Panc1 (cell line): ENCODE measurements at regions not wholly inside any gene's neighbourhood (a gene's known extent, or its start where the extent isn't known, plus 50 kb on each side); places are given as distances from the start of the nearest gene placed in this dataset.

ENCODE experiments used
- CTCF ChIP-seq: fragments of 450-650 bp; IDR thresholded peaks from 2 replicates; pipeline ENCODE4 v1.5.1; 2017; ENCODE audit warnings: mild to moderate bottlenecking
- POLR2AphosphoS5 ChIP-seq: IDR thresholded peaks from 2 replicates; pipeline ENCODE4 v1.6.1; 2012; ENCODE audit warnings: mild to moderate bottlenecking, low read depth, low read length, moderate library complexity
- REST ChIP-seq, 2 experiments: IDR thresholded peaks; 2 replicates each; pipeline ENCODE4 v1.6.1; 2011 to 2012; ENCODE audit warnings: low read depth in 2 of 2, control low read depth in 1 of 2, low read length in 1 of 2, mild to moderate bottlenecking in 1 of 2, moderate library complexity in 1 of 2; ENCODE audit not compliant: insufficient read depth in 1 of 2
- SIN3A ChIP-seq: IDR thresholded peaks from 2 replicates; pipeline ENCODE4 v1.6.1; 2012; ENCODE audit warnings: low read depth, mild to moderate bottlenecking, low read length, moderate library complexity, borderline replicate concordance; ENCODE audit not compliant: insufficient read depth
- TCF7L2 ChIP-seq: IDR thresholded peaks from 2 replicates; pipeline ENCODE4 v1.6.1; 2011; ENCODE audit warnings: mild to moderate bottlenecking, low read depth, low read length, inconsistent platforms

GRCh38 chr3:150270883-150271590 lies 137.1 kb upstream of the TSC22D2 start:
- TF ChIP-seq CTCF (no peak), POLR2AphosphoS5 (no peak), SIN3A (no peak), REST (IDR thresholded peaks at IDR 0.05; ENCODE audit: insufficient read depth in 1 of 2, low read depth in 2 of 2, low read length in 1 of 2) (no peak), TCF7L2 (0 out of 2 replicates have a peak, but pooled peaks have one; percentile 26)
